GM19025 (cell line): ENCODE measurements at regions not wholly inside any gene's neighbourhood (a gene's known extent, or its start where the extent isn't known, plus 50 kb on each side); places are given as distances from the start of the nearest gene placed in this dataset.
A peak's percentile ranks its signal among the peaks of the same experiment; 100 is the strongest.
"Not testable (repeated sequence)": the region's sequence is repeated elsewhere in the genome, so short reads cannot be mapped to it uniquely, and the experiment has no call there.

Experiments used
- ATAC-seq: cut with Tn5 transposase; IDR thresholded peaks from one replicate; pipeline ENCODE4 v1.9.1; 2021; ENCODE audit warnings: mild to moderate bottlenecking, low read depth, moderate library complexity; ENCODE audit not compliant: unreplicated experiment

DNA sequence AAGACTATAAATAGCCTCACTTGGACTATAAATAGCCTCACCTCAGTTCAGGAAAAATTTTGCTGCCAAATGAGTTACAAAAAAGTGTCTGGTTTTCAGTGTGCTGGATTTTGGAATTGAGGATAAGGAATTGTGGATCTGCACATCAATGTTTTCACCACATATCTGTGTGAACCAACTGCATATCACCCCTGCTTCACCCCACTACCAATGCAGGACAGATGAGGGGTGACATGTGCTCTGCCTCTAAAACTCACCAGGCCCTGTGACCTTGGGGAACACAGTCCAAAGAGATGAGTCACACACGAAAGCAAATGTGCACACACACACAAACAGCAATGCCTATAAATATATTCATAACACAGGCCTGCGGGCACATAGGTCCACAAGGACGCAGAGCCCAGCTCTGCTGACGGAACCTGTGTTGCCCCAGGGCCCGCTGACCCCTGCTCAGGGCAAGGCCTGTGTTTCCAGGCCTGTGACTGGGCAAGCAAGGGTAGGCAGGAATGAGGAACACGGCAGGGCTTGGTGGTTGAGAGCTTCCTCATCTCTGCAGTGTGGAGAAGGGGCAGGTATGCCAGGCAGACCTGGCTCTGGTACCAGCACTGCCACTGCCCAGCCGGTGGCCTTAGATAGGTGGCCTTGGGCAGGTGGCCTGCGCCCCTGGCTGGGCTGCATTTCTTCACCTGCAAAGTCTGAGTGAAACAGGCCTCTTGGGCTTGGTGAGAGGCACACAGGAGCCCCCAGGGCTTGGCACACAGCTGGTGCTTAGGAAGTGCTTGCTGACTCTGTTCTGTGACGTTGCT is 82.4 kb downstream of the ARL6IP4 start:
- peak; percentile 49 for ATAC-seq

- ATAC-seq, result no peak
Observed at GRCh38 chr12:123061441-123062205, 81.1 kb downstream of the ARL6IP4 start.

GRCh38 chr12:123059500-123059899 is 79.0 kb downstream of the ARL6IP4 start:
- no peak for ATAC-seq

DNA sequence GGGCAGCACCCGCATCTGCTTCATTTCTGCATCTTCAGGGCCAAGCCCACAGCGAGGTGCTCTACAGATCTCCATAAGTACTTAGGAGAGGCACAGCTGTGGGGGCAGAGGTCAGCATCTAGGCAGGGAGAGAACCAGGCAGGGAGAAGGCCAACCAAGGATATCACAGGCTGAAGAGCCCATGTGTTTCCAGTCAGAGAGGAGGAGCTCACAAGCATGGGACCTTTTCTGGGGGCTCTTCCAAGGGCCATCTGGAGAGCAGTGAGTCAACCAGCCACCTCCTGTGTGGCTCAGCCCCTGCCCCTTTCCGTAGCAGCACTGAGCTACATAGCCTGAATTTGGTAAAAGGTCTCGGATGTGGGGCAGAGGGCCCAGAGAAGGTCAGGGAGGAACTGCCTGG is 78.5 kb downstream of the ARL6IP4 start:
- ATAC-seq, result no peak

DNA sequence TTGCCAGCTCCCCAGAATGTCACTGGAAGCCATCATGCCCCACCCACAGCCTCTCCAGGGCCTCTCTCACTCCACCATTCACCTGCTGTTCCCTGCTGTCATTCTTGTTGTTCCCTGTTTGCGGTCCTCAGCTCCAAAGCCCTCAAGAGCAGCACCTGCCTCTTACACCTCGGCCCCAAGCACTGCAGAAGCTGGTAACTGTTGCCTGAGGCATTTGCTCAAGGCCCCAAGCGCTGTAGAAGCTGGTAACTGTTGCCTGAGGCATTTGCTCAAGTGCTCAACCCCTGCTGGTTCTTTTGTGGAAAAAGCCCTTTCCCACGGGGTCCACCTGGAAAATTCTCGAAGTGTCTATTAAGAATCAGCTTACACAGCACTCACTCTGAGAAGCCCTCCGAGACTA is 78.0 kb downstream of the ARL6IP4 start:
- ATAC-seq, result no peak

- ATAC-seq, result no peak
Observed at GRCh38 chr12:123057513-123058265, 77.2 kb downstream of the ARL6IP4 start.

GRCh38 chr12:123056709-123057108 is 76.2 kb downstream of the ARL6IP4 start:
- no peak for ATAC-seq

GRCh38 chr12:123056053-123056452 is 75.6 kb downstream of the ARL6IP4 start:
- no peak for ATAC-seq

- no peak for ATAC-seq
Observed at GRCh38 chr12:123055281-123055766, 74.8 kb downstream of the ARL6IP4 start.

DNA sequence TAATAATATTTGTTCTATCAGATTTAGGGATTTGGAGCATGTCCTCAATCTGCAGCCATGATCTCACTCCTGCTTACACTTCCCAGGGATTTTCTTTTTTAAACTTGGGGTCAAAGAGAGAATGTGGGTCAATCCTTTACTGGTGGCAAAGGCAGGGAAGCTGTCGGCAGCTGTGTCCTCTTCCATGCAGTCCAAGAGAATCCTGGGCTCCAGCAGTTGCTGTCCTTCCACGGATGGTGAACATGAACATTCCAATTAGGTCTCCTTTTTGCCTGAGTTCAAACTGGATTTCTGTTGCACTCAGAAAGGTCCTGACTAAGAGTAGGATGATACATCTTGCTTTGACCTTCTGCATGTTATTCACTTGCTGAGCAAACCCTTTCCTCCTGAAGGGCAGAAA is 73.9 kb downstream of the ARL6IP4 start:
- ATAC-seq, result no peak

- no peak for ATAC-seq
Observed at GRCh38 chr12:123051556-123051955, 71.1 kb downstream of the ARL6IP4 start.

DNA sequence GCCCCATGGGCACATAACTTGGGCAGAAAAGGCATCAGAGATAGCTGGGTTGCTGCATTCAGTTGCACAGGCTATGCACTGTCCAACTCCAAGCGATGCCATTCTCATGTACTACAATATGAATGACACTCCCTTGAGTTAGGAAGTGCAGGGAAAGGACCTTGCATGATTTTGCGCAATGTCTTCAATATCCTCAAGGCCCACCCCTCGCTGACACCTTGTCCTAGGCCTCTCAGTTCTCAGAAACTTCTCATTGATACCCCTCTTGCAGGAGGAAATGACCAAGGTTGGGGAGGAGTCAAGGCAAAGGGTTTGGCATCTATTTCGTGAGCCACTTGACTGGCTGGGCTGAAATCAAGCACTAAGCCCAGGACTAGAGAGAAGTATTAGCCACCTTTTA is 70.4 kb downstream of the ARL6IP4 start:
- no peak for ATAC-seq

GRCh38 chr12:123050331-123050831 is 69.9 kb downstream of the ARL6IP4 start:
- ATAC-seq, result no peak

- ATAC-seq, result no peak
Observed at GRCh38 chr12:123049398-123050240, 69.1 kb downstream of the ARL6IP4 start.

DNA sequence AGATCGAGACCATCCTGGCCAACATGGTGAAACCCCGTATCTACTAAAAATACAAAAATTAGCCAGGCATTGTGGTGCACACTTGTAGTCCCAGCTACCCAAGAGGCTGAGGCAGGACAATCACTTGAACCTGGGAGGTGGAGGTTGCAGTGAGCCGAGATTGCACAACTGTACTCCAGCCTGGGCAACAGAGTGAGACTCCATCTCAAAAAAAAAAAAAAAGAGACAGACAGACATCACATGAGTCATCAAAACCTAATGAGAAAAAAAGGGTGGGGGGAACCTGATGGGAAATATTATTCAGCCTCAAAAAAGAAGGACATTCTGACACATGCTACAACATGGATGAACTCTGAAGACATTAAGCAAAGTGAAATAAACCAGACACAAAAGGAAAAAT is 67.4 kb downstream of the ARL6IP4 start:
- not testable (repeated sequence) for ATAC-seq

DNA sequence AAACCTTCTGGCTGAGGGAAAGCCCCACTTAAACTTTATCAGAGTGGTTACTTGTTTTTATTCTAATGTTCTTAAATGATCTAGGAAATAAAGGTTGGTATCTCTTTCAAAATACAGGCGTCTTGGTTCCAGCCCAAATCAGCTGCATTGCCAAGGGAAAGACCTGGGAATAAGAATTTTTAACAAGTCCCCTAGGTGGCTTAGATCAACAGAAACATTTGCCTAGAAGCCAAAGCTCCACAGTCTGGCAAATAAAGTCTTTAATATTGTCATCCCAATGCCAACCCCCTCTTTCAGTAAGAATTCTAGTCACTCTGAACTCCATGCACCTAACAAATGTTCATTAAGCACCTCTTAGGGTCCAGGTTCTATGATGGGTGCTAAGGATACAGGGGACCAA is 66.8 kb downstream of the ARL6IP4 start:
- no peak for ATAC-seq

DNA sequence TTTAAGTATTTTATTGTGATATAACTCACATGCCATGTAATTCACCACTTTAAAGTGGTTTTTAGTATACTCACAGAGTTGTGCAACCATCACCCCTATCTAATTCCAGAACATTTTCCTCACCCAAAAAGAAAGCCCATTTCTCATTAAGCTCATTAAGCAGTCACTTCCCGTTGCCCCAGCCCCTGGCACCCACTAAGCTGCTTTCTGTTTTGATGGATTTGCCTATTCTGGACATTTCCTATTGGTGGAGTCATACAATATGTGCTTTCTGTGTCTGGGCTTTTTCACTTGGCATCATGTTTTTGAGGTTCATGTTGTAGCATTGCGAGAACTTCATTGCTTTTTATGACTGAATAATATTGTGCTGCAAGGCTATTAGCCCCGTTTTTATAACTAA is 66.0 kb downstream of the ARL6IP4 start:
- no peak for ATAC-seq

GRCh38 chr12:123045678-123046077 is 65.2 kb downstream of the ARL6IP4 start:
- no peak for ATAC-seq

DNA sequence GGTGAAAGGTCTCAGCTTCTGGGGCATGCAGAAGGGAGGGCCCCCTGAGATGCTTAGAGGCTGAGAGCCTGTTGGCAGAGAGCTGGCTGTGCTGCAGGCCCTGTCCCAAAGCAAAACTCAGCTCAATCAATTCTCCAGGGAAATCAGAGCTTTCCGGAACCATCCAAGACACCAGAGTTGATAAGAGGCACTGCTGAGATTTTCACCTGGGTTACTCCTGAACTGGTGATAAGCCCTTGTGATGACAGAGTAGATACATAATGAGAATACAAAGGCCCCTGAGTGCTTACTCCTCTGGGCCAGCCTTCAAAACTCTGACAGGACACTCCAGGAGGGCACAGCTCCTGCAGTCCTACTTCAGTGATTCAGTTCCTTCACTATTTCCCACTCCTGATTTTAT is 63.9 kb downstream of the ARL6IP4 start:
- no peak for ATAC-seq

GRCh38 chr12:123043536-123044001 is 63.1 kb downstream of the ARL6IP4 start:
- ATAC-seq, result no peak
